ENCODE measurements at regions not wholly inside any gene's neighbourhood (a gene's known extent, or its start where the extent isn't known, plus 50 kb on each side); places are given as distances from the start of the nearest gene placed in this dataset.

- 89% methylated on average over 1 of the region's 1 CpG for WGBS
- TF ChIP-seq FOXA1 (IDR thresholded peaks at IDR 0.05) (no peak), EGR1 (IDR thresholded peaks at IDR 0.05; ENCODE audit: low read depth in 2 of 2) (no peak), HNF4G (IDR thresholded peaks at IDR 0.05) (no peak), RAD21 (IDR thresholded peaks at IDR 0.05) (no peak), NR2F2 (IDR thresholded peaks at IDR 0.05) (no peak)
- H3K4me1 ChIP-seq (ENCODE audit: control insufficient read depth in 4 of 4, insufficient read depth in 4 of 4, low read length in 3 of 4), result no peaks in the 10 kb centered on the region
- H3K27me3 ChIP-seq (ENCODE audit: control insufficient read depth in 4 of 4, insufficient read depth in 4 of 4, low read length in 3 of 4), result peaks cover 0 to 3% (median 0%) of the 10 kb centered on the region in 4 donors
- H3K4me3 ChIP-seq (ENCODE audit: low read depth in 1 of 3, low read length in 3 of 3), result no peak overlapping the region
- peaks cover 0 to 2% (median 0%) of the 10 kb centered on the region in 4 donors for H3K9me3 ChIP-seq (ENCODE audit: control insufficient read depth in 4 of 4, low read length in 3 of 4)
- DNase-seq (ENCODE audit: low spot score), result no peak
- H3K9ac ChIP-seq (ENCODE audit: low read depth in 1 of 2, low read length in 2 of 2), result no peak overlapping the region
- no peaks in the 10 kb centered on the region for H3K36me3 ChIP-seq (ENCODE audit: control insufficient read depth in 4 of 4, insufficient read depth in 3 of 4, low read depth in 1 of 4, low read length in 3 of 4)
- H3K27ac ChIP-seq (ENCODE audit: low read depth in 1 of 2, low read length in 2 of 2), result no peak overlapping the region
These were observed 1348.0 kb downstream of the MRPL39 start for GRCh38 chr21:24259241-24259640.

GRCh38 chr21:24255591-24255990, 1351.7 kb downstream of the MRPL39 start:
- Histone ChIP-seq H3K4me1 (ENCODE audit: control insufficient read depth in 4 of 4, insufficient read depth in 4 of 4, low read length in 3 of 4) (no peaks in the 10 kb centered on the region), H3K27me3 (ENCODE audit: control insufficient read depth in 4 of 4, insufficient read depth in 4 of 4, low read length in 3 of 4) (no peaks in the 10 kb centered on the region), H3K9me3 (ENCODE audit: control insufficient read depth in 4 of 4, low read length in 3 of 4) (no peaks in the 10 kb centered on the region), H3K9ac (ENCODE audit: low read depth in 1 of 2, low read length in 2 of 2) (no peak overlapping the region), H3K27ac (ENCODE audit: low read depth in 1 of 2, low read length in 2 of 2) (no peak overlapping the region), H3K4me3 (ENCODE audit: low read depth in 1 of 3, low read length in 3 of 3) (no peak overlapping the region), H3K36me3 (ENCODE audit: control insufficient read depth in 4 of 4, insufficient read depth in 3 of 4, low read depth in 1 of 4, low read length in 3 of 4) (no peaks in the 10 kb centered on the region)
- DNase-seq (ENCODE audit: low spot score), result no peak
- no peak for TF ChIP-seq EGR1 (IDR thresholded peaks at IDR 0.05; ENCODE audit: low read depth in 2 of 2)
- TF ChIP-seq ATF3 (IDR thresholded peaks at IDR 0.05), result no peak
- no peak for TF ChIP-seq YY1 (IDR thresholded peaks at IDR 0.05)
- TF ChIP-seq, protein P1, sequence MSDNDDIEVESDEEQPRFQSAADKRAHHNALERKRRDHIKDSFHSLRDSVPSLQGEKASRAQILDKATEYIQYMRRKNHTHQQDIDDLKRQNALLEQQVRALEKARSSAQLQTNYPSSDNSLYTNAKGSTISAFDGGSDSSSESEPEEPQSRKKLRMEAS (IDR thresholded peaks at IDR 0.05), result no peak
- no peak for TF ChIP-seq FOXA2 (IDR thresholded peaks at IDR 0.05)
- no peak for TF ChIP-seq HNF4A (conservative IDR thresholded peaks at IDR 0.05)
- WGBS, result 82% methylated on average over 3 of the region's 3 CpGs

DNA sequence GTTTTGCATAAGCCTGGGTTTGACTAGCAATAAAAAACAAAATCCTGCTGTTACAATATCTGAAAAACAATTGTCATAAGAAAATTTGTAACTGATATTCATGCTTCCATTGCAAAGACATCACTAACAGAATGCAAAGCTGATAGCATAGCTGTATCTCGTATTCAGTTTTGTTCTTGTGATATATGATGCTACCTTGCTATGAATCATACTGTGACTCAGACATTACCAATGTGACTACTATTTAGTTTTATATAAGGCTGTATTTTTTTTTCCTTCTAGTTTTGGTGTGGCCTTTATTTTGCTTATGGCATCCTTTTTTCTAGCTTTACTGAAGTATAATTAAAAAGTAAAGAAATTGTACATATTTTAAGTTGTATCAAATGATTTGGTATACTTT, 1381.8 kb downstream of the MRPL39 start:
- Histone ChIP-seq H3K27me3 (ENCODE audit: control insufficient read depth in 4 of 4, insufficient read depth in 4 of 4, low read length in 3 of 4) (no peaks in the 10 kb centered on the region), H3K27ac (ENCODE audit: low read depth in 1 of 2, low read length in 2 of 2) (no peak overlapping the region), H3K4me3 (ENCODE audit: low read depth in 1 of 3, low read length in 3 of 3) (no peak overlapping the region), H3K4me1 (ENCODE audit: control insufficient read depth in 4 of 4, insufficient read depth in 4 of 4, low read length in 3 of 4) (no peaks in the 10 kb centered on the region), H3K36me3 (ENCODE audit: control insufficient read depth in 4 of 4, insufficient read depth in 3 of 4, low read depth in 1 of 4, low read length in 3 of 4) (no peaks in the 10 kb centered on the region), H3K9me3 (ENCODE audit: control insufficient read depth in 4 of 4, low read length in 3 of 4) (no peaks in the 10 kb centered on the region), H3K9ac (ENCODE audit: low read depth in 1 of 2, low read length in 2 of 2) (no peak overlapping the region)
- 76% methylated on average over 1 of the region's 1 CpG for WGBS
- TF ChIP-seq REST (IDR thresholded peaks at IDR 0.05) (no peak), GABPA (IDR thresholded peaks at IDR 0.05 in 1 of 2, conservative IDR thresholded peaks at IDR 0.05 in 1 of 2) (no peak), RXRA (IDR thresholded peaks at IDR 0.05) (no peak), SP1 (IDR thresholded peaks at IDR 0.05) (no peak), ATF3 (IDR thresholded peaks at IDR 0.05) (no peak), FOXA2 (IDR thresholded peaks at IDR 0.05) (no peak), YY1 (IDR thresholded peaks at IDR 0.05) (no peak), FOXA1 (IDR thresholded peaks at IDR 0.05) (no peak), HNF4A (conservative IDR thresholded peaks at IDR 0.05) (no peak), ZBTB33 (IDR thresholded peaks at IDR 0.05) (no peak), HNF4G (IDR thresholded peaks at IDR 0.05) (no peak), TAF1 (conservative IDR thresholded peaks at IDR 0.05) (no peak), RAD21 (IDR thresholded peaks at IDR 0.05) (no peak), CTCF (IDR thresholded peaks at IDR 0.05; ENCODE audit: low read depth, low read length, missing input control) (no peak), EGR1 (IDR thresholded peaks at IDR 0.05; ENCODE audit: low read depth in 2 of 2) (no peak)
- TF ChIP-seq, protein P1 (IDR thresholded peaks at IDR 0.05), result no peak
- DNase-seq (ENCODE audit: low spot score), result no peak
